Coronary artery (tissue), 2 donors: ENCODE measurements at regions not wholly inside any gene's neighbourhood (a gene's known extent, or its start where the extent isn't known, plus 50 kb on each side); places are given as distances from the start of the nearest gene placed in this dataset.

Experiments
- DNase-seq: peaks from one replicate; pipeline ENCODE4 v3.0.0-alpha.2; 2017; ENCODE audit warnings: low spot score
- H3K27ac ChIP-seq, 2 donors: fragments of 200-600 bp; sonication (generic); one replicate each; pipeline ENCODE4 v1.5.1; 2016 to 2019
- H3K4me3 ChIP-seq: fragments of 200-600 bp; sonication (generic); 2 replicates; pipeline ENCODE4 v1.5.1; 2016; ENCODE audit warnings: mild to moderate bottlenecking, moderate library complexity
- CTCF ChIP-seq: fragments of 200-600 bp; sonication (generic); IDR thresholded peaks from one replicate; pipeline ENCODE4 v1.5.1; 2019; ENCODE audit warnings: antibody characterized with exemption

- Histone ChIP-seq H3K27ac (no peak overlapping the region), H3K4me3 (no peak overlapping the region)
- DNase-seq = no peak
- no peak for TF ChIP-seq CTCF
Observed at GRCh38 chr12:65585648-65586602, 238.4 kb upstream of the HMGA2 start.

GRCh38 chr12:65586796-65587195 lies 237.5 kb upstream of the HMGA2 start:
- TF ChIP-seq CTCF = no peak
- DNase-seq = no peak
- no peak overlapping the region for H3K4me3 ChIP-seq

GRCh38 chr12:65590318-65590717 lies 234.0 kb upstream of the HMGA2 start:
- no peak for TF ChIP-seq CTCF
- no peak overlapping the region for H3K4me3 ChIP-seq
- DNase-seq = no peak
- no peak overlapping the region for H3K27ac ChIP-seq

More at GRCh38 chr12:65586796-65587195, 237.5 kb upstream of the HMGA2 start:
- no peak overlapping the region for H3K27ac ChIP-seq

- TF ChIP-seq CTCF = no peak
- Histone ChIP-seq H3K27ac (no peak overlapping the region), H3K4me3 (no peak overlapping the region)
- DNase-seq = no peak
Observed at GRCh38 chr12:65592416-65592815, 231.9 kb upstream of the HMGA2 start.

- no peak overlapping the region for H3K27ac ChIP-seq
- no peak for TF ChIP-seq CTCF
- DNase-seq = no peak
- no peak overlapping the region for H3K4me3 ChIP-seq
Observed at GRCh38 chr12:65593239-65593701, 231.0 kb upstream of the HMGA2 start.

- Histone ChIP-seq H3K27ac (no peak overlapping the region), H3K4me3 (no peak overlapping the region)
- DNase-seq = no peak
- no peak for TF ChIP-seq CTCF
Observed at GRCh38 chr12:65594409-65594808, 229.9 kb upstream of the HMGA2 start.
